Peyer's patch (tissue), 4 donors: ENCODE measurements at regions not wholly inside any gene's neighbourhood (a gene's known extent, or its start where the extent isn't known, plus 50 kb on each side); places are given as distances from the start of the nearest gene placed in this dataset.

ENCODE experiments used
- CTCF ChIP-seq, 6 experiments: fragments of 450-650 bp in 4 of 6; fragments of 200-600 bp in 2 of 6; sonication (generic) in 1 of 6; IDR thresholded peaks; one replicate each; pipeline ENCODE4 v1.5.1; 2017 to 2019; ENCODE audit warnings: antibody characterized with exemption in 6 of 6, mild to moderate bottlenecking in 3 of 6, moderate library complexity in 1 of 6
- POLR2A ChIP-seq, 2 donors: fragments of 450-650 bp; IDR thresholded peaks; one replicate each; pipeline ENCODE4 v1.5.1; 2017; ENCODE audit warnings: antibody characterized with exemption in 2 of 2, mild to moderate bottlenecking in 2 of 2, moderate library complexity in 2 of 2

DNA sequence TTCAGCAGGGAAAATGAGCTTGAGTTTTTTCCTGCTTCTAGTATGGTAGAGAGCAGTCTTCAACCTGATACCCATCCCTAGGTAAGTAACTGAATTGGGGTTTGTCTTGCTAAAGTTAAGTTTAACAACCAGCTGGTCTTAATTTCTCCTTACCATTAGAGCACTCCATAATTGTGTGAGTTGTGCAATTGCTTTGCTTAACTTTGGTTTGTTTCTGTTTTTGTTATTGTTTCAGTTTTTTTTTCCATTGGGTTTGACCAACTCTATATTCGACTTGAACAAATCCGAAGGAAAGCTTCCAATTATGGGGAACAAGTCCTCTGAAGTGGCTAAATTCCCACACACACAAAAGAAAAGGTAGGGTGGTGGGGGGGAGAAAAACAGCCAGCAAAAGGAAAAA lies 641.1 kb downstream of the PLA2G4A start:
- TF ChIP-seq POLR2A (IDR thresholded peaks at IDR 0.05) (no peak), CTCF (IDR thresholded peaks at IDR 0.05) (no peak)
